Astrocyte (in vitro differentiated cells and primary cell): ENCODE measurements at regions not wholly inside any gene's neighbourhood (a gene's known extent, or its start where the extent isn't known, plus 50 kb on each side); places are given as distances from the start of the nearest gene placed in this dataset.

ENCODE experiments used
- EZH2 ChIP-seq: IDR thresholded peaks from 2 replicates; pipeline ENCODE4 v1.6.1; 2012; ENCODE audit warnings: mild to moderate bottlenecking, low read length, inconsistent platforms; ENCODE audit not compliant: insufficient read depth
- TF ChIP-seq, protein P1 (sequence below): IDR thresholded peaks from 2 replicates; pipeline ENCODE4 v1.5.1; 2011; ENCODE audit warnings: low read depth, mild to moderate bottlenecking, inconsistent platforms, low read length, moderate library complexity; ENCODE audit not compliant: insufficient read depth

GRCh38 chr3:28080716-28081115 is 160.7 kb upstream of the CMC1 start:
- TF ChIP-seq, protein P1, sequence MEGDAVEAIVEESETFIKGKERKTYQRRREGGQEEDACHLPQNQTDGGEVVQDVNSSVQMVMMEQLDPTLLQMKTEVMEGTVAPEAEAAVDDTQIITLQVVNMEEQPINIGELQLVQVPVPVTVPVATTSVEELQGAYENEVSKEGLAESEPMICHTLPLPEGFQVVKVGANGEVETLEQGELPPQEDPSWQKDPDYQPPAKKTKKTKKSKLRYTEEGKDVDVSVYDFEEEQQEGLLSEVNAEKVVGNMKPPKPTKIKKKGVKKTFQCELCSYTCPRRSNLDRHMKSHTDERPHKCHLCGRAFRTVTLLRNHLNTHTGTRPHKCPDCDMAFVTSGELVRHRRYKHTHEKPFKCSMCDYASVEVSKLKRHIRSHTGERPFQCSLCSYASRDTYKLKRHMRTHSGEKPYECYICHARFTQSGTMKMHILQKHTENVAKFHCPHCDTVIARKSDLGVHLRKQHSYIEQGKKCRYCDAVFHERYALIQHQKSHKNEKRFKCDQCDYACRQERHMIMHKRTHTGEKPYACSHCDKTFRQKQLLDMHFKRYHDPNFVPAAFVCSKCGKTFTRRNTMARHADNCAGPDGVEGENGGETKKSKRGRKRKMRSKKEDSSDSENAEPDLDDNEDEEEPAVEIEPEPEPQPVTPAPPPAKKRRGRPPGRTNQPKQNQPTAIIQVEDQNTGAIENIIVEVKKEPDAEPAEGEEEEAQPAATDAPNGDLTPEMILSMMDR, result no peak
- no peak for TF ChIP-seq EZH2
